GM12865 (cell line): ENCODE measurements at regions not wholly inside any gene's neighbourhood (a gene's known extent, or its start where the extent isn't known, plus 50 kb on each side); places are given as distances from the start of the nearest gene placed in this dataset.

Experiments used
- DNase-seq: peaks from one replicate; pipeline ENCODE4 v3.0.0; 2010; ENCODE audit warnings: low read depth
- H3K4me3 ChIP-seq: 2 replicates; pipeline ENCODE4 v1.5.1; 2011; ENCODE audit warnings: mild to moderate bottlenecking, low read depth, low read length, control low read depth
- TF ChIP-seq, protein P1 (sequence below): IDR thresholded peaks from 2 replicates; pipeline ENCODE4 v1.5.1; 2011; ENCODE audit warnings: low read length, control low read depth, low read depth, inconsistent platforms; ENCODE audit not compliant: insufficient read depth; ENCODE audit errors: missing control alignments

DNA sequence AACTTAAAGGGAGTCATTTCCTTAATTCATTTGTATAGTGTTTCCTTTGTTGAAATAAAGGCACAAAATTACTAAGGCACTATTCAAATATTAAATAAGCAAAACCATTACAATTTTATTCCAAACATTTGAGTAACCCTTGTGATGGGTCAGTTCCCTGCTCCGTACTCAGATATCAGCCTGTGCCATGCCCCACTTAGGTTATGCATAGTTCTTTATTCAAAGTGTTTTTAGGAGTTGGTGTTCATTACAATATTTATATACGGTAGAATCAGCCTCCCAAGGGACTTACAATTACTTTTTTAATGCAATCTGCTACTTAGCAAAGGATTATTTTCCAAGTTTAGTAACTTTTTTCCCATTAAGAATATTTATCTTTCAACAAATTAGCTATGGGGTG lies 119.3 kb upstream of the SEMA3D start:
- TF ChIP-seq, protein P1, sequence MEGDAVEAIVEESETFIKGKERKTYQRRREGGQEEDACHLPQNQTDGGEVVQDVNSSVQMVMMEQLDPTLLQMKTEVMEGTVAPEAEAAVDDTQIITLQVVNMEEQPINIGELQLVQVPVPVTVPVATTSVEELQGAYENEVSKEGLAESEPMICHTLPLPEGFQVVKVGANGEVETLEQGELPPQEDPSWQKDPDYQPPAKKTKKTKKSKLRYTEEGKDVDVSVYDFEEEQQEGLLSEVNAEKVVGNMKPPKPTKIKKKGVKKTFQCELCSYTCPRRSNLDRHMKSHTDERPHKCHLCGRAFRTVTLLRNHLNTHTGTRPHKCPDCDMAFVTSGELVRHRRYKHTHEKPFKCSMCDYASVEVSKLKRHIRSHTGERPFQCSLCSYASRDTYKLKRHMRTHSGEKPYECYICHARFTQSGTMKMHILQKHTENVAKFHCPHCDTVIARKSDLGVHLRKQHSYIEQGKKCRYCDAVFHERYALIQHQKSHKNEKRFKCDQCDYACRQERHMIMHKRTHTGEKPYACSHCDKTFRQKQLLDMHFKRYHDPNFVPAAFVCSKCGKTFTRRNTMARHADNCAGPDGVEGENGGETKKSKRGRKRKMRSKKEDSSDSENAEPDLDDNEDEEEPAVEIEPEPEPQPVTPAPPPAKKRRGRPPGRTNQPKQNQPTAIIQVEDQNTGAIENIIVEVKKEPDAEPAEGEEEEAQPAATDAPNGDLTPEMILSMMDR, result no peak
- no peak for DNase-seq
- no peak overlapping the region for H3K4me3 ChIP-seq

DNA sequence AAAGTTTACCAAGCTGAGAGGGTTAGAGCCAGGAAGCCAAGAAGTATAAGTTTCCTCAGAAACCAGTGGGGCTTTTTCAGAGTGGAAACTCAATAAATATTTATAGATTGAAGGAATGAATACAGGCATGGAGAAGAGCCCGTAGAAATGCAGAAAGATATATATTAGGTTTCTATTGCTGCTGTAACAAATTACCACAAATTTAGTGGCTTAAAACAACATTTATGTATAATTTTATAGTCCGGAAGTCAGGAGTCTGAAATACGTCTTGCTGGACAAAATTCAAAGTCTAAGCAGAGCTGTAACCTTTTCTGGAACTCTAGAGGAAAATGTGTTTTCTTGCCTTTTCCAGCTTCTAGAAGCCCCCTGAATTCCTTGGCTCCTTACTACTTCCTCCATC lies 107.3 kb upstream of the SEMA3D start:
- no peak for DNase-seq
- TF ChIP-seq, protein P1, result no peak
- H3K4me3 ChIP-seq, result no peak overlapping the region

DNA sequence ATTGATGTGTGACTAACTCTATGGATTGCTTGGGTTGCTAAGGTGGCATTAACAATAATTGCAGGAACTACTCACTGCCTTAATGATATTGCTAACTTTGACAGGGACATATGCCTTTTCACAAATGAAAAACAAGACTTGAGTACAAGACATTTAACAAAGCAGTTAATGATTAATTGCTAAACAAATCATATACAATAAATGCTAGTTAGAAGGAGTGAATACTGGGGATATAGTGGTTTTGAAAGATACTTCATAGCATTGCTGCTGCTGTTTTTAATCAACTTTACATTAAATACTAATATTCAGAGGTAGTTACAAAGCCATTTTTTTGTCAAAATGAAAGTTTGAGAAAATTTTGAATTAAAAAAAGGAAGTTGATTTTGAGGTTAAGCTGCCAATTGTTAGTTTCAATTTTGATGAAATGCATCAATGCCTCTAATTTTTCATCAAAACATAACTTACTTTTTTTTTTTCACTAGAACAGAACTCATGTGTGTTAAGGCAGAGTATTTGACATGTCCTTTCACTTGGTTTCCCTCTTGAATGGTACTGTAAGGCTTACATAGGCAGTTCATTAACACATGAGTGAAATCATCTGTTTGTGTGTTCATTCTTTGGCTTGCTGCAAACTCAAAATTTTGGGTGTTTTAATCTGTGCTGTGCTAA lies 106.2 kb upstream of the SEMA3D start:
- H3K4me3 ChIP-seq, result no peak overlapping the region
- no peak for DNase-seq
- TF ChIP-seq, protein P1, result no peak

DNA sequence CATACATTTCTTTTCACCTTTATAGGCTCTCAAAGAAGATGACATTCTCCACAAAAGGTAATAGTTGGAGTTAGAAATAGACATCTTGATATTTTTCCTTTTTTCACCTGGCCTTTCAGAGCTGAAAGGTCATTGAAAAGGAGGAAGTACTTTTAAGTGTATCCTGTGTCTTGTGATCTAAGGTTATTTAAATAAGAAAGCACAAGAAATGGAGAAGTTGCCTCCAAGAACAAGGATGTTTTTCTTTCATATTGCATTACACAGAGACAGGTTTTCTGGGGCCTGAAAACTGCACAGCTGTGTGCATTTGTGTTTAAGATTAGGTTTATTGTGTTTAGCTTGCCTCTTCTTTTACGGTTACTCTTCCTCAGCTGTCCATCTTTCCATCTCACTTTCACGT lies 103.4 kb upstream of the SEMA3D start:
- DNase-seq, result no peak
- no peak overlapping the region for H3K4me3 ChIP-seq
- TF ChIP-seq, protein P1, result no peak

DNA sequence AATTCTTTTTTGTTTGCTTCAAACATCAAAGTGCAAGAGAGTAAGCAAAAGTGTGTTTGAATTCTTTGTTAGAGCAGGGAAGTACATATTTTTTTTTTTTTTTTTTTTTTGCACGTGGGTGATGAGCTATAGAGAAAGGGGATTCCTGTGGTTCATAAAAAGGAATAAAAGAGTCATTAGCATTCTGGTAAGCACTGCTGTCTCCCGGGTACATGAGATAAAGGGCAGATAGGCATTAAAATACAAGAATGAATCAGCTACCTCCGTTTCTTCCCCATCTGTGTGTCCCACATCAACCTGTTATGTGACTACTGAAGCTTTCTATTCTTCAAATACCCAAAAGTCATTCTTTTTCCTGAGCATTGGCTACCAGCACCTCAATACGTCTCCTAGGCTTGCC lies 102.4 kb upstream of the SEMA3D start:
- TF ChIP-seq, protein P1, result no peak
- DNase-seq, result no peak

DNA sequence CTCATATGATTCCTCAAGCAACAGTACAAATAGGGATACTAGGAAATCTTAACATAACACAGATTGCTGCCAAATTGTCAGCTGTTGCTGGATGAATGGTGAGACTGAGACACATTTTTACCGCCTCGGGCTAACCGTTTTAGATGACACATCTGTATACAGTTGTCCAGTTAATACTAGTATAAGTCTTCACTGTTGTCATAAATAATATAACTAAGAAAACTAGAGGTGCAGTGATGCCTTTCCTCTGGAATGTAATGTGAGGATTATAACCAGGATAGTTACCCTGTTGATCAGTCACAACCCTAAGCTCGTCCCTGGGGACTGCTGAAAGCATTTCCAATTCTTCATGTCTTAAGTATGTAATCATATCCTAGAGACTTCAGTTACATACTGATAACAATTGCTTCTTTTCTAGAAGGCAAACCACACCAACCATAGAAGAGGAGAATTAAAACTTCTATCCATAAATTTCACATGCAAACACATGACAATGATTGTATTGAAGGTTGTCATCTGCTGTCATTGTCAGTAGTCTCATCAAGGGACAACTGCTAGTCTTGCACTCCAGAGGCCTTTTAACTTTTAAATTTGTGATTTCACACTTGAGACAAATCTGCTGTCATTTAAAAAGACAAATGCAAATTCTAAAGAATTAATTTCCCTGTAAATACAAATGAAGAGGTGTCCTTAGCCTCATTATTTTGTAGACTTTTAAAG lies 100.4 kb upstream of the SEMA3D start:
- no peak overlapping the region for H3K4me3 ChIP-seq
- TF ChIP-seq, protein P1, result no peak
- no peak for DNase-seq

More for the DNA sequence above, 102.4 kb upstream of the SEMA3D start:
- no peak overlapping the region for H3K4me3 ChIP-seq

DNA sequence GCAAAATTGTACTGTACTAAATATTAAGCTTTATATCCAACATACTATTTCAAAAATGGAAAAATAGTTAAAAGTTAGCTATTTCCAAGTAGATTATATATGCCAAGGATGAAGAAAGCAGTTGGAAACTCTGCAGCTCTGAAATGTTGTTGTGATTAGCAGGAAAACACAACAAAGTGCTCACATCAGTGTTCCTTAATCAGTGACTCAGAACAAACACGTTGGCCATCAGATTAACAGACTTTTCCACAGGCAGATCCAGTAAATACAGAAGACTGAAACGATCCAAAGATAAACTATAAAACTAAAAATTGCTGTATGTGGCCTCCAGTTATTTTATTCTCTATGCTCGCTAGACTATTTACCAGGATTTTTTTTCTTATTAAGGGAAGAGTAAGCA lies 99.6 kb upstream of the SEMA3D start:
- no peak overlapping the region for H3K4me3 ChIP-seq
- DNase-seq, result no peak
- TF ChIP-seq, protein P1, result no peak
